GM23338 (cell line): ENCODE measurements at regions not wholly inside any gene's neighbourhood (a gene's known extent, or its start where the extent isn't known, plus 50 kb on each side); places are given as distances from the start of the nearest gene placed in this dataset.

Experiments
- ATAC-seq: fragments of 200-7000 bp; cut with Tn5 transposase; 3 replicates; pipeline ENCODE4 v1.9.1; 2020
- DNase-seq: peaks from one replicate; pipeline ENCODE4 v3.0.0-alpha.2; 2015; ENCODE audit warnings: low spot score
- H2AFZ ChIP-seq: fragments of 200-600 bp; sonication (generic); 2 replicates; pipeline ENCODE4 v1.8.0; 2016; ENCODE audit warnings: antibody characterized with exemption, mild to moderate bottlenecking, moderate library complexity
- H3F3A ChIP-seq: fragments of 200-600 bp; sonication (generic); replicated peaks from 2 replicates; pipeline ENCODE4 v1.8.0; 2017; ENCODE audit warnings: antibody characterized with exemption, mixed run types, low read depth
- H3K27ac ChIP-seq: fragments of 200-600 bp; sonication (generic); 2 replicates; pipeline ENCODE4 v1.6.1; 2016; ENCODE audit warnings: low read depth
- H3K27me3 ChIP-seq: fragments of 200-600 bp; sonication (generic); 2 replicates; pipeline ENCODE4 v1.8.0; 2016; ENCODE audit warnings: mild to moderate bottlenecking, mixed run types, moderate library complexity; ENCODE audit not compliant: insufficient read depth
- H3K36me3 ChIP-seq: fragments of 200-600 bp; sonication (generic); 2 replicates; pipeline ENCODE4 v1.8.0; 2016; ENCODE audit warnings: mild to moderate bottlenecking; ENCODE audit not compliant: insufficient read depth
- H3K4me1 ChIP-seq: fragments of 200-600 bp; sonication (generic); 2 replicates; pipeline ENCODE4 v1.8.0; 2016; ENCODE audit warnings: mild to moderate bottlenecking, moderate library complexity; ENCODE audit not compliant: insufficient read depth
- H3K4me2 ChIP-seq: fragments of 200-600 bp; sonication (generic); 2 replicates; pipeline ENCODE4 v1.7.1; 2017; ENCODE audit warnings: mixed run types
- H3K4me3 ChIP-seq: fragments of 200-600 bp; sonication (generic); 2 replicates; pipeline ENCODE4 v1.6.1; 2016; ENCODE audit warnings: mixed run types
- H3K79me2 ChIP-seq: fragments of 200-600 bp; sonication (generic); replicated peaks from 2 replicates; pipeline ENCODE4 v1.8.0; 2017; ENCODE audit warnings: mild to moderate bottlenecking; ENCODE audit not compliant: insufficient read depth
- H3K9me2 ChIP-seq: fragments of 200-600 bp; sonication (generic); 2 replicates; pipeline ENCODE4 v1.8.0; 2017; ENCODE audit not compliant: insufficient read depth
- H4K20me1 ChIP-seq: fragments of 200-600 bp; sonication (generic); replicated peaks from 2 replicates; pipeline ENCODE4 v1.8.0; 2017; ENCODE audit warnings: mild to moderate bottlenecking; ENCODE audit not compliant: insufficient read depth
- H3K27ac Mint-ChIP-seq: 2 replicates; pipeline ENCODE4 v1.8.0; 2020; ENCODE audit warnings: inconsistent platforms, mild to moderate bottlenecking, moderate library complexity, mixed read lengths
- H3K27me3 Mint-ChIP-seq: 3 replicates; pipeline ENCODE4 v1.8.0; 2022; ENCODE audit warnings: low read depth, mild to moderate bottlenecking, moderate library complexity, mixed read lengths, inconsistent platforms; ENCODE audit not compliant: insufficient read depth, poor library complexity
- H3K36me3 Mint-ChIP-seq: 3 replicates; pipeline ENCODE4 v1.8.0; 2021; ENCODE audit warnings: low read depth, mild to moderate bottlenecking, inconsistent platforms, moderate library complexity, mixed read lengths
- H3K4me1 Mint-ChIP-seq: 3 replicates; pipeline ENCODE4 v1.8.0; 2020; ENCODE audit warnings: mild to moderate bottlenecking, inconsistent platforms, mixed read lengths
- H3K4me3 Mint-ChIP-seq: 3 replicates; pipeline ENCODE4 v1.8.0; 2021; ENCODE audit warnings: moderate library complexity, mild to moderate bottlenecking, inconsistent platforms, mixed read lengths
- H3K9me3 Mint-ChIP-seq: 3 replicates; pipeline ENCODE4 v1.8.0; 2020; ENCODE audit warnings: moderate library complexity, mild to moderate bottlenecking, inconsistent platforms, mixed read lengths
- CREB1 ChIP-seq: fragments of 250-450 bp; sonication (Bioruptor Pico); IDR thresholded peaks from 2 replicates; pipeline ENCODE4 v1.5.0; 2020; ENCODE audit warnings: low read depth, mild to moderate bottlenecking, moderate library complexity
- EZH2 ChIP-seq: fragments of 200-600 bp; sonication (generic); IDR thresholded peaks from one replicate; pipeline ENCODE4 v1.8.0; 2017; ENCODE audit warnings: antibody characterized with exemption, mild to moderate bottlenecking, low read depth; ENCODE audit not compliant: unreplicated experiment
- EZH2phosphoT487 ChIP-seq: fragments of 200-600 bp; sonication (generic); IDR thresholded peaks from one replicate; pipeline ENCODE4 v1.8.1; 2018; ENCODE audit warnings: antibody characterized with exemption; ENCODE audit not compliant: unreplicated experiment
- JUNB ChIP-seq: IDR thresholded peaks from one replicate; pipeline ENCODE4 v1.6.1; 2016; ENCODE audit warnings: antibody characterized with exemption; ENCODE audit not compliant: unreplicated experiment
- NANOG ChIP-seq: IDR thresholded peaks from 2 replicates; pipeline ENCODE4 v1.6.1; 2016; ENCODE audit warnings: antibody characterized with exemption, borderline replicate concordance
- POLR2AphosphoS5 ChIP-seq: IDR thresholded peaks from 2 replicates; pipeline ENCODE4 v1.6.1; 2016; ENCODE audit warnings: antibody characterized with exemption, low read depth
- REST ChIP-seq: IDR thresholded peaks from one replicate; pipeline ENCODE4 v1.6.1; 2018; ENCODE audit warnings: antibody characterized with exemption; ENCODE audit not compliant: unreplicated experiment
- STAT1 ChIP-seq: IDR thresholded peaks from one replicate; pipeline ENCODE4 v1.6.1; 2016; ENCODE audit warnings: antibody characterized with exemption; ENCODE audit not compliant: unreplicated experiment
- ZNF114 ChIP-seq: fragments of 250-450 bp; sonication (Bioruptor Pico); IDR thresholded peaks from 2 replicates; pipeline ENCODE4 v1.5.0; 2020; ENCODE audit warnings: mild to moderate bottlenecking, moderate library complexity
- ZNF331 ChIP-seq: fragments of 250-450 bp; sonication (Bioruptor Pico); IDR thresholded peaks from 2 replicates; pipeline ENCODE4 v1.5.0; 2020; ENCODE audit warnings: low read depth, mild to moderate bottlenecking, moderate library complexity
- TF ChIP-seq, protein P1 (sequence below): fragments of 250-450 bp; sonication (Bioruptor Pico); IDR thresholded peaks from 2 replicates; pipeline ENCODE4 v1.5.0; 2020; ENCODE audit warnings: mild to moderate bottlenecking, moderate library complexity
- TF ChIP-seq, protein P2 (sequence below): IDR thresholded peaks from 2 replicates; pipeline ENCODE4 v1.6.1; 2016; ENCODE audit warnings: antibody characterized with exemption

- DNase-seq (no peak), ATAC-seq (no peak)
- Mint-ChIP-seq H3K36me3 (no peaks in the 10 kb centered on the region), H3K9me3 (no peaks in the 10 kb centered on the region), H3K4me1 (peaks cover 23% of the 10 kb centered on the region), H3K27ac (no peak overlapping the region), H3K4me3 (no peak overlapping the region), H3K27me3 (no peaks in the 10 kb centered on the region)
- no peaks in the 10 kb centered on the region for H3K27me3 ChIP-seq
- no peaks in the 10 kb centered on the region for H3K36me3 ChIP-seq
- H3K79me2 ChIP-seq: no peaks in the 10 kb centered on the region
- H3K27ac ChIP-seq: no peak overlapping the region
- H3K9me2 ChIP-seq: no peaks in the 10 kb centered on the region
- H3K4me3 ChIP-seq: no peak overlapping the region
- TF ChIP-seq STAT1 (no peak), POLR2AphosphoS5 (no peak), CREB1 (no peak)
- H4K20me1 ChIP-seq: no peaks in the 10 kb centered on the region
- peaks cover 18% of the 10 kb centered on the region for H3K4me1 ChIP-seq
- H3K4me2 ChIP-seq: no peak overlapping the region
- no peak overlapping the region for H2AFZ ChIP-seq
- H3F3A ChIP-seq: no peaks in the 10 kb centered on the region
Observed at GRCh38 chr12:24116548-24116947, 167.1 kb upstream of the SOX5 start.

DNA sequence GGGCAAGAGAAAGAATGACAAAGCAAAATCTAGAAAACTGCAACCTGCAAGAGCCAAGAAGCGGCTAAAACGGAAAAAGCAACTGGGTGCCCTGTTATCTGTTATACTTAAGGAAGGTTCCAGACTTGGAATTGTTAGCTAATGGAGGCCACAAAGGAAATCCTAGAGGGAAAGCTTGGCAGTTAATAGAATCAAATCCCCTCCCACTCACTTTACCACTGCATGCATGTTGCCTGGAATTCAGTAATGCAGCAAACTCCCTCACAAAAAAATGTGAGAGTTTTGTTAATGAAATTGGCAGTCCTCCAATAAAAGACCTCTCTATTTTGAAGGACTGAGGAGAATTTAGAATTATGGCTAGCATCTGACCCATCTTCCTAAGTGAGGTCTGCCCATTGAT lies 164.2 kb upstream of the SOX5 start:
- Histone ChIP-seq H3F3A (no peaks in the 10 kb centered on the region), H3K4me2 (no peak overlapping the region), H3K4me1 (peaks cover 18% of the 10 kb centered on the region), H3K36me3 (no peaks in the 10 kb centered on the region), H3K27me3 (no peaks in the 10 kb centered on the region), H3K79me2 (no peaks in the 10 kb centered on the region), H3K4me3 (no peak overlapping the region), H3K9me2 (no peaks in the 10 kb centered on the region), H3K27ac (no peak overlapping the region), H2AFZ (no peak overlapping the region), H4K20me1 (no peaks in the 10 kb centered on the region)
- ATAC-seq (no peak), DNase-seq (no peak)
- Mint-ChIP-seq H3K36me3 (no peaks in the 10 kb centered on the region), H3K27me3 (no peaks in the 10 kb centered on the region), H3K9me3 (no peaks in the 10 kb centered on the region), H3K4me1 (peaks cover 23% of the 10 kb centered on the region), H3K27ac (no peak overlapping the region), H3K4me3 (no peak overlapping the region)
- TF ChIP-seq CREB1: no peak
- TF ChIP-seq, protein P1, sequence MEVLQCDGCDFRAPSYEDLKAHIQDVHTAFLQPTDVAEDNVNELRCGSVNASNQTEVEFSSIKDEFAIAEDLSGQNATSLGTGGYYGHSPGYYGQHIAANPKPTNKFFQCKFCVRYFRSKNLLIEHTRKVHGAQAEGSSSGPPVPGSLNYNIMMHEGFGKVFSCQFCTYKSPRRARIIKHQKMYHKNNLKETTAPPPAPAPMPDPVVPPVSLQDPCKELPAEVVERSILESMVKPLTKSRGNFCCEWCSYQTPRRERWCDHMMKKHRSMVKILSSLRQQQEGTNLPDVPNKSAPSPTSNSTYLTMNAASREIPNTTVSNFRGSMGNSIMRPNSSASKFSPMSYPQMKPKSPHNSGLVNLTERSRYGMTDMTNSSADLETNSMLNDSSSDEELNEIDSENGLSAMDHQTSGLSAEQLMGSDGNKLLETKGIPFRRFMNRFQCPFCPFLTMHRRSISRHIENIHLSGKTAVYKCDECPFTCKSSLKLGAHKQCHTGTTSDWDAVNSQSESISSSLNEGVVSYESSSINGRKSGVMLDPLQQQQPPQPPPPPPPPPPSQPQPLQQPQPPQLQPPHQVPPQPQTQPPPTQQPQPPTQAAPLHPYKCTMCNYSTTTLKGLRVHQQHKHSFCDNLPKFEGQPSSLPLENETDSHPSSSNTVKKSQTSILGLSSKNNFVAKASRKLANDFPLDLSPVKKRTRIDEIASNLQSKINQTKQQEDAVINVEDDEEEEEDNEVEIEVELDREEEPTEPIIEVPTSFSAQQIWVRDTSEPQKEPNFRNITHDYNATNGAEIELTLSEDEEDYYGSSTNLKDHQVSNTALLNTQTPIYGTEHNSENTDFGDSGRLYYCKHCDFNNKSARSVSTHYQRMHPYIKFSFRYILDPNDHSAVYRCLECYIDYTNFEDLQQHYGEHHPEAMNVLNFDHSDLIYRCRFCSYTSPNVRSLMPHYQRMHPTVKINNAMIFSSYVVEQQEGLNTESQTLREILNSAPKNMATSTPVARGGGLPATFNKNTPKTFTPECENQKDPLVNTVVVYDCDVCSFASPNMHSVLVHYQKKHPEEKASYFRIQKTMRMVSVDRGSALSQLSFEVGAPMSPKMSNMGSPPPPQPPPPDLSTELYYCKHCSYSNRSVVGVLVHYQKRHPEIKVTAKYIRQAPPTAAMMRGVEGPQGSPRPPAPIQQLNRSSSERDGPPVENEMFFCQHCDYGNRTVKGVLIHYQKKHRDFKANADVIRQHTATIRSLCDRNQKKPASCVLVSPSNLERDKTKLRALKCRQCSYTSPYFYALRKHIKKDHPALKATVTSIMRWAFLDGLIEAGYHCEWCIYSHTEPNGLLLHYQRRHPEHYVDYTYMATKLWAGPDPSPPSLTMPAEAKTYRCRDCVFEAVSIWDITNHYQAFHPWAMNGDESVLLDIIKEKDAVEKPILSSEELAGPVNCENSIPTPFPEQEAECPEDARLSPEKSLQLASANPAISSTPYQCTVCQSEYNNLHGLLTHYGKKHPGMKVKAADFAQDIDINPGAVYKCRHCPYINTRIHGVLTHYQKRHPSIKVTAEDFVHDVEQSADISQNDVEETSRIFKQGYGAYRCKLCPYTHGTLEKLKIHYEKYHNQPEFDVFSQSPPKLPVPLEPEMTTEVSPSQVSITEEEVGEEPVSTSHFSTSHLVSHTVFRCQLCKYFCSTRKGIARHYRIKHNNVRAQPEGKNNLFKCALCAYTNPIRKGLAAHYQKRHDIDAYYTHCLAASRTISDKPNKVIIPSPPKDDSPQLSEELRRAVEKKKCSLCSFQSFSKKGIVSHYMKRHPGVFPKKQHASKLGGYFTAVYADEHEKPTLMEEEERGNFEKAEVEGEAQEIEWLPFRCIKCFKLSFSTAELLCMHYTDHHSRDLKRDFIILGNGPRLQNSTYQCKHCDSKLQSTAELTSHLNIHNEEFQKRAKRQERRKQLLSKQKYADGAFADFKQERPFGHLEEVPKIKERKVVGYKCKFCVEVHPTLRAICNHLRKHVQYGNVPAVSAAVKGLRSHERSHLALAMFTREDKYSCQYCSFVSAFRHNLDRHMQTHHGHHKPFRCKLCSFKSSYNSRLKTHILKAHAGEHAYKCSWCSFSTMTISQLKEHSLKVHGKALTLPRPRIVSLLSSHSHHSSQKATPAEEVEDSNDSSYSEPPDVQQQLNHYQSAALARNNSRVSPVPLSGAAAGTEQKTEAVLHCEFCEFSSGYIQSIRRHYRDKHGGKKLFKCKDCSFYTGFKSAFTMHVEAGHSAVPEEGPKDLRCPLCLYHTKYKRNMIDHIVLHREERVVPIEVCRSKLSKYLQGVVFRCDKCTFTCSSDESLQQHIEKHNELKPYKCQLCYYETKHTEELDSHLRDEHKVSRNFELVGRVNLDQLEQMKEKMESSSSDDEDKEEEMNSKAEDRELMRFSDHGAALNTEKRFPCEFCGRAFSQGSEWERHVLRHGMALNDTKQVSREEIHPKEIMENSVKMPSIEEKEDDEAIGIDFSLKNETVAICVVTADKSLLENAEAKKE (CRISPR knock-in tag): no peak
- TF ChIP-seq EZH2: no peak
- no peak for TF ChIP-seq ZNF114 (CRISPR knock-in tag)
- TF ChIP-seq STAT1: no peak
- TF ChIP-seq EZH2phosphoT487: no peak
- no peak for TF ChIP-seq ZNF331 (CRISPR knock-in tag)
- TF ChIP-seq JUNB: no peak
- TF ChIP-seq NANOG: no peak
- TF ChIP-seq REST: no peak
- TF ChIP-seq, protein P2, sequence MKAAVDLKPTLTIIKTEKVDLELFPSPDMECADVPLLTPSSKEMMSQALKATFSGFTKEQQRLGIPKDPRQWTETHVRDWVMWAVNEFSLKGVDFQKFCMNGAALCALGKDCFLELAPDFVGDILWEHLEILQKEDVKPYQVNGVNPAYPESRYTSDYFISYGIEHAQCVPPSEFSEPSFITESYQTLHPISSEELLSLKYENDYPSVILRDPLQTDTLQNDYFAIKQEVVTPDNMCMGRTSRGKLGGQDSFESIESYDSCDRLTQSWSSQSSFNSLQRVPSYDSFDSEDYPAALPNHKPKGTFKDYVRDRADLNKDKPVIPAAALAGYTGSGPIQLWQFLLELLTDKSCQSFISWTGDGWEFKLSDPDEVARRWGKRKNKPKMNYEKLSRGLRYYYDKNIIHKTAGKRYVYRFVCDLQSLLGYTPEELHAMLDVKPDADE: no peak
